VCaP (cell line): ENCODE measurements at regions not wholly inside any gene's neighbourhood (a gene's known extent, or its start where the extent isn't known, plus 50 kb on each side); places are given as distances from the start of the nearest gene placed in this dataset.

Experiments used
- H3K27ac ChIP-seq: fragments of 450-650 bp; 2 replicates; pipeline ENCODE4 v1.5.1; 2017
- TF ChIP-seq, protein P1 (sequence below): fragments of 450-650 bp; conservative IDR thresholded peaks from 2 replicates; pipeline ENCODE4 v1.5.1; 2017; ENCODE audit warnings: mild to moderate bottlenecking, moderate library complexity

DNA sequence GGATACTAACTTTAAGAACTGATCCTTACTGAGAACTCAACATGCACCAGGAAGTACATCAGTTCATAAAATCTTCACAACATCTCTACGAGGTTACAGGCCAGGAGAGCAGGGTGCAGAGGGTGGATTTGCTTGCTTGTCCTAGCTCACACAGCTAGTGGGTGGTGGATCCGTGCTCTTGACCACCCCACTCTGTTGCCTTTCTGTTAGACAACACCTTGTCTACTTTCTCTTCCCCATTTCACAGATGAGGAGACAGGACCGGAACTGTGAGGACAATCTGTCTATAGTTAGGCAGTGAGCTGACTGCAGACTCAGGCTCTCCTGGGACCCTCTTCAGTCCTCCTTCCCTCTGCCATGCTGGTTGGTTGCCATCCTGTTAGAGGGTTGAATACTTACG is 221.7 kb upstream of the TLE3 start:
- H3K27ac ChIP-seq = no peak overlapping the region

DNA sequence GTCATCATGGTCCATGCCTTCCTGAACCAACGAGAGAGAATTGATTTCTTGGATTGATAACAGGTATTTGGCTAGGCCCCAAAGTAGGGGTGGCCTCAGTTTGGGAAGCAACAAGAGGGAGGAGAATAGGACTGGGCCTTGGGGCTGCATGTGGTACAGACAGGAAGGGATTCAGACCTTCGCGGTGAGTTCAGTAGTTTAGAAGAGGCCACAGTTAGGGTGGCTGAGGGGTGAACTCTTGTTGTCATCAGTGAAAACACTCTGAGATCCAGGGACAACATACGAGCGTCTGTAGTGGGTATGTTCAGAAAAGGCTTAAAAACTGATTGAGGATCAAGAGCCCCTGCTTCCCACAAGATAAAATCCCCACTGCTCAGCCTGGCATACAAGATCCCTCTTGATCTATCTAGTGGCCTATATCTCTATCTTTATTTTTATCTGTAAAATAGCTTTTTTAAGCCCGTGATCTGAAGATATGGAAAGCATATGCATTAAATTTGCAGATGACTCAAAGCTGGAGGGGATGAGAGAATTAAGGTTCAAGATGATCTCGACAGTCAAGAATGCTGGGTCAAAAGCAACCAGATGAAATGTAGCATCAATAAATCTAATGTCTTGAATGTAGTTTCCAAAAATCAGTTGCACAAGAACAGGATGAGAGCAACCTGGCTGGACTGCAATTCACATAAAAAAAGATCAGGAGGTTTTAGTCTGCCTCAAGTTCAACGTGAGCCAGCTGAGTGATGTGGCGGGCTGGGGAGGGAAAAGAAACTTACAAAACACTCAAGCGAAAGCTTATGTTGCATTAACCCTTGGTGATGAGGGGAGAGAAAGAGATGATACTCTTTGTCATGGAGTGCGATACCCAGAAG is 221.1 kb upstream of the TLE3 start:
- no peak overlapping the region for H3K27ac ChIP-seq
- TF ChIP-seq, protein P1, sequence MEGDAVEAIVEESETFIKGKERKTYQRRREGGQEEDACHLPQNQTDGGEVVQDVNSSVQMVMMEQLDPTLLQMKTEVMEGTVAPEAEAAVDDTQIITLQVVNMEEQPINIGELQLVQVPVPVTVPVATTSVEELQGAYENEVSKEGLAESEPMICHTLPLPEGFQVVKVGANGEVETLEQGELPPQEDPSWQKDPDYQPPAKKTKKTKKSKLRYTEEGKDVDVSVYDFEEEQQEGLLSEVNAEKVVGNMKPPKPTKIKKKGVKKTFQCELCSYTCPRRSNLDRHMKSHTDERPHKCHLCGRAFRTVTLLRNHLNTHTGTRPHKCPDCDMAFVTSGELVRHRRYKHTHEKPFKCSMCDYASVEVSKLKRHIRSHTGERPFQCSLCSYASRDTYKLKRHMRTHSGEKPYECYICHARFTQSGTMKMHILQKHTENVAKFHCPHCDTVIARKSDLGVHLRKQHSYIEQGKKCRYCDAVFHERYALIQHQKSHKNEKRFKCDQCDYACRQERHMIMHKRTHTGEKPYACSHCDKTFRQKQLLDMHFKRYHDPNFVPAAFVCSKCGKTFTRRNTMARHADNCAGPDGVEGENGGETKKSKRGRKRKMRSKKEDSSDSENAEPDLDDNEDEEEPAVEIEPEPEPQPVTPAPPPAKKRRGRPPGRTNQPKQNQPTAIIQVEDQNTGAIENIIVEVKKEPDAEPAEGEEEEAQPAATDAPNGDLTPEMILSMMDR = no peak

More for the DNA sequence above, 221.7 kb upstream of the TLE3 start:
- TF ChIP-seq, protein P1 = no peak

DNA sequence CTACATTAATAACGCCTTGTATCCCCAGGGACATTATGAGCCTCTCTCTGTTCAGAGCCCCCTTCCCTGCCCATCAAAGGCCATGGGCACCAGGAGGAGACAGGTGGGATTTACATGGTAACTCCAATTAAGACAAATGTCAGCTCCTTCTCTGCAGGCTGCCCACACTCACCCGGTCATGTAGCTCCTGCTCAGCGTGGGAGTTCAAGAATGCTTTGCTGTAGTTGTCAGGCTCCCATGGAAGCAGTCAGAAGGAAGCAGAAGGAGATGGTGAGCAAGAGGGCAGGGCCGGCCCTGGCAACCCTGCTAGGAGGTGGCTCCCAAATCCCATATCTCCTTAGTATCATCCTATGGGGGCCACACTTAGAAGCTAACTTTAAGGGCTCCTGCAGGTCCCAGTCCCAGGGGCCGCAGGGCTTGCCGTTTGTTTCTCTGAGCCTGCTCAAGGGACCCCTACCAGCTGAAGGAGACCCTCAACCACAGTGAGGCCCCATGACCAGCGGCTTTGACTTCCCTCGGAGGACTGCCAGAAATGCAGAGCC is 218.4 kb upstream of the TLE3 start:
- TF ChIP-seq, protein P1 = no peak
- no peak overlapping the region for H3K27ac ChIP-seq

DNA sequence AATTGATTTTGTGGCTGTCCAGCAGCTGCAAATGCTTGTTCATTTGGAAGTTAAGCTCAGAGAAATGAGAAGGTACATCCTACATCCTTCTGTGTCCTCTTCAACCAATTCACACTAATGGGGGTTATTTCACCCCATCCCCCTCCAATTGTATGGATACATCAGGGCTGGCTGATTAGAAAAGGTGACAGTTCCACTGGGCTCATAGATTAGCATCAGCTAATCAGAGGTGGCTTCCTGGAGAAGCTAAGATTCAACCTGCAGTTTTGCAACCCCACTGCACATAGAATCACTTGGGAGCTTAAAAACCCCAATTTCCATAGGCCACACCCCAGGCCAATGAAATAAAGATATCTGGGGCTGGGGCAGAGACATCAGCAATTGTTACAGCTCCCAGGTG is 217.7 kb upstream of the TLE3 start:
- TF ChIP-seq, protein P1 = no peak
- no peak overlapping the region for H3K27ac ChIP-seq

DNA sequence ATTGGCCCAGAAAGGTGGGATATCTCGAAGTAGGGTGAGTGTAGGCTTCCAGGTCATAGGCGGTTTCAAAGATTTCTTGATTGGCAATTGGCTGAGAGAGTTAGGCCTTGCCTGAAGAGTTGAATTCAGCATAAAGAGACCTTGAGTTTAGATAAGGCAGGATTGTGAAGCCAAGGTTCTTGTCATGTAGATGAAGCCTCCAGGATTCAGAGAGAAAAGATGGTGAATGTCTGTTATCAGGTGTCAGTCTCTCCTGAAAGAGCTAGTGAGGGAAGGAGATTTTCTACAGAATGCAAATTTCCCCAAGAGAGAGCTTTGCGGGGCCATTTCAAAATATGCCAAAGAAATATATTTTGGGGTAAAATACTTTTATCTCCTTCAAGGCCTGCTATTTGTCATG is 217.0 kb upstream of the TLE3 start:
- no peak overlapping the region for H3K27ac ChIP-seq
- TF ChIP-seq, protein P1 = no peak

DNA sequence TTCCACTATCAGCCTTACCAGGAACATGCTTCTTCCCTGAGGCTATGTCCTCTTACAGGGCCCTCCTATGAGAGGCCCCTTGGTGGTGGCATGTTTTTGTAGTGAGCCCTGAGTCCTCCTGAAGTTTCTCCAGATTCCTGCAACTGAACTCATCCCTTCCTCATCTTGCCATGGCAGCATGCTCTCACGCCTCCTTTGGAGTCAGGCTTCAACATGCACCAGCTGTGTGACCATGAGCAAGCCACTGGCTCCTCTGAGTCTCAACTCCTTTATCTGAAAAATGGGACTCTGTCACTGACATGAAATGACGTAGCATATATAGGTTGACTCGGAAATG is 216.3 kb upstream of the TLE3 start:
- H3K27ac ChIP-seq = no peak overlapping the region
- TF ChIP-seq, protein P1 = no peak

DNA sequence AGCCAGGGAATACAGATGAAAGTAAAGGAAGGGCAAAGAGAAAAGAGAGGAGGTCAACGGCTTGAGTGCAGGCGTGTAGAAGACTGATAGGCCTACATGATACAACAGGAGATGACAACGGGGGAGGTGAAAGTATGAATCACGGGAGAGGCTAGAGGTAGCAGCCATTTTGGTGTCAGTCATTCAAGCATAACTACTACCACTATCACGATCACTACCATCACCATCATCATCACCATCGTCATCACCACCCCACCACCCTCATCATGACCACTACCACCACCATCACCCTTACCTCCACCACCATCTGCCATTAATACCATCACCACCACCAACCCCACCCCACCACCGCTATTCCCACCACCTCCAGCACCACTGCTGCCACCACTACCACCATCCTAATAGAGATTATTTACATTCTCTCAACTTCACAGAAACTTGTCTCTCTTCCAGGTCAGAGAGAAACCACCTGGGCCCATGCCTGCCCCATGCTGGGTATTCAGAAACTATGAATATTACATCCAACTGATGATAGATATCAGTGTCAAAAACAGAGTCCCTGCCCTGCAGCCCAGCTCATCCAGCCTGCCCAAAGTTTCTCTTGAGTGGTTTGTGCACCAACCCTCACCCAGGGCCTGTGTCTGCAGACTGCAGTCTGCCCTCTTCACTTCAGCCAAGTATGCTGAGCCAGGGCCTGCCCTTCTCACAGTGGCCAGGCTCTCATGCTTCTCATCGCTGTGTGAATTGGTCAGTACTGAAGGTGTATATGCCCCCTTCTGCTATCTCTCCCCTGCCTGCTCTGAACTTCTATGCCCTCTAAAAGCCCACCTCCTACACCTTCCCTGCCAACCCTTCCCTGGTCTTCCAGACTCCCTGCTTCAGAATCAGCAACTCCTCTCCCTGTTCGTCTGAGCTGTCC is 215.6 kb upstream of the TLE3 start:
- TF ChIP-seq, protein P1 = no peak
- H3K27ac ChIP-seq = no peak overlapping the region
